Stomach smooth muscle (tissue), 2 donors: ENCODE measurements at regions not wholly inside any gene's neighbourhood (a gene's known extent, or its start where the extent isn't known, plus 50 kb on each side); places are given as distances from the start of the nearest gene placed in this dataset.

ENCODE experiments used
- H3K27ac ChIP-seq: one replicate; pipeline ENCODE4 v1.7.0; 2013; ENCODE audit warnings: mild to moderate bottlenecking, low read length, inconsistent platforms
- H3K27me3 ChIP-seq, 2 donors: one replicate each; pipeline ENCODE4 v1.7.0; 2013; ENCODE audit warnings: low read length in 2 of 2; ENCODE audit not compliant: insufficient read depth in 2 of 2, control insufficient read depth in 1 of 2
- H3K36me3 ChIP-seq, 2 donors: one replicate each; pipeline ENCODE4 v1.7.0; 2013; ENCODE audit warnings: low read length in 2 of 2; ENCODE audit not compliant: control insufficient read depth in 2 of 2, insufficient read depth in 2 of 2
- H3K4me1 ChIP-seq: one replicate; pipeline ENCODE4 v1.7.0; 2013; ENCODE audit warnings: low read length; ENCODE audit not compliant: control insufficient read depth, insufficient read depth
- H3K4me3 ChIP-seq, 2 donors: one replicate each; pipeline ENCODE4 v1.7.0; 2013; ENCODE audit warnings: low read length in 2 of 2
- H3K9ac ChIP-seq, 2 donors: one replicate each; pipeline ENCODE4 v1.7.0; 2013; ENCODE audit warnings: low read length in 2 of 2, mild to moderate bottlenecking in 1 of 2
- H3K9me3 ChIP-seq, 2 donors: one replicate each; pipeline ENCODE4 v1.7.0; 2013; ENCODE audit warnings: low read length in 2 of 2; ENCODE audit not compliant: control insufficient read depth in 2 of 2
- donor health status: healthy.
- donor health status: Pancreatic carcinoma.

- no peak overlapping the region for H3K27ac ChIP-seq
- H3K4me1 ChIP-seq = peaks cover 9% of the 10 kb centered on the region
Observed at GRCh38 chr9:13718539-13718938, 439.0 kb upstream of the MPDZ start.

DNA sequence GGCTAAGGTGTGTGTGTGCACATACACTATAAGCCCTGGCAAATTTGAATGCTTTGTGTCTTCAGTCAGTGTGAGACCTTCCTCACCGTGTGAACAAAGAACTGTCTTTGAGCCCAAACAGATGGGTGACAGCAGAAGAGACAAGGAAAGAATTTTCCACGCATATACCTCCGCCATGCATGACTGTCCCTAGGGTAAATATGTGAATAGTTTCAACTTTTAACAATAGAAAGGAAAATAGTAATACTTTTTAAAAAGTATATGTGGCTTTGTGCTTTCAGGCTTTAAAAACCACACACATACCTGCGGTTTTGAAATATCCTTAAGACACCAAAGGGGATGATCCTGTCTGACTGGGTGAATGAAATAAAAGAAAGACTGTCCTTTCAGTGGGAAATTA lies 438.6 kb upstream of the MPDZ start:
- H3K27me3 ChIP-seq = no peaks in the 10 kb centered on the region
- H3K4me1 ChIP-seq = peaks cover 9% of the 10 kb centered on the region
- H3K4me3 ChIP-seq = no peak overlapping the region
- H3K36me3 ChIP-seq = no peaks in the 10 kb centered on the region
- H3K27ac ChIP-seq = no peak overlapping the region
- H3K9ac ChIP-seq = no peak overlapping the region
- H3K9me3 ChIP-seq = no peaks in the 10 kb centered on the region

More at GRCh38 chr9:13718539-13718938, 439.0 kb upstream of the MPDZ start:
- Histone ChIP-seq H3K4me3 (no peak overlapping the region), H3K9ac (no peak overlapping the region), H3K27me3 (no peaks in the 10 kb centered on the region), H3K36me3 (no peaks in the 10 kb centered on the region), H3K9me3 (no peaks in the 10 kb centered on the region)

DNA sequence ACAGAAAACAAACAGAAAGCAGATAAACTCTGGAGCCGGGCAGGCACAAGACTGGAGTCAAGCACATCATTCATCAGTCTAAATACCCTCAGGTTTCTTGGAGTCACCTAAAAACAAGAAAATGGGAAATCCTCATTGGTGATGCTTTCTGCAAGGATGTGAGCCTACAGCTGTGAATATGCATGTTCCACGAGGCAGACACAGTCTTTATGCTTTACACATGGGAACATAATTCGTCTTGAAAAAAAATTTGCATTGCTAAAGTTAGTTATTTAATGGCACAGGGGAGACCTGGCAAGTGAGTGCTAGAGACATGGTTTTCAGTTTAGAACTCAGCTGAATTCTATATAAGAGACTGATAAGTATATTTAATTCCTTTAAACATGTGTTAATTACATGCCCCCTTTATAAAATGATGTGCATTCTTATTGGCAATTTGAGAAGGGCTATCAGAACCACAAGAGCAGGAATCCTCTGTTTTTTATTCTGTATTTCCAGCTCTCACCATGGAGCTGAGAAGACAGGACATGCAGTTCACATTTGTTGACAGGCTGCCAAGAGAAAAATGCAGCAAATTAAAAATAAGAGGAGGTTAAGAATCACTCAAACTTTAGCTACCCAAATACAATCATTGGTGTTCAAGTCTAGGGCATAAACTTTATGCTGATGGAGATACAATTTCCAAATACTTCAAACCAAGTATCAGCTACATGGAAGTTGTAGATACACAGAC lies 438.0 kb upstream of the MPDZ start:
- H3K4me3 ChIP-seq = no peak overlapping the region
- H3K4me1 ChIP-seq = peaks cover 9% of the 10 kb centered on the region

DNA sequence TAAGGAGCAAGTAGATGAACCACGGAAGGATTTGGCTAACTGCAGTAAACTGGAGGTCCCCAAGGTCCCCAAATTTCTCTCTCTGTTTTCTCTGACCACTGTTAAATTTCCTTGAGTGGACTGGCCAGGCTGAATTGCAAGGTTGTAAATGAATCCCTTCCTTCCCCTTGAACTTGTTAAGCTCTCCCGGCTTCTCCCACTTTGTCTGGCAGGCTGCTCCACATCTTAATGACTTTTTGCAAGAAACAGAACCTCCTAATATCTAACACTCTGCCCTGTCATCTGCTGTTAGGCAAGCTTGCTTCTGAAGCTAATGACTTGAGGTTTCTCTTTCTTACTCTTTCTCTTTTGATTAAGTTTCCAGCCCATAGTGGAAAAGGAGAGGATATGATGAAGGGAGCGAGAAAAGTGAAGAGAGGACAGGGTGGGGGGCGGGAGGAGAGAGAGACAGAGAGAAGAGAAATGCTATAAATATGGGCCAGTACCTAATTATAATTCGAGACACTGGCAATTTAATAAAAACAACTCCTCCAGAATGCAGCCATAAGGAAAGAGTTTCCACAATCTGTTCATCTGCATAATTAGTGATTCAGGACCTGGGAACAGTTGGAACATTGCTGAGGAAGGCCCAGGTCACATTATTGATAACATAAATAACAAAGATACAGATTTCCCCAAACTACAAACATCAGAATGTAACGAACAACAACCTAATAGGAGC lies 437.3 kb upstream of the MPDZ start:
- Histone ChIP-seq H3K4me1 (peaks cover 9% of the 10 kb centered on the region), H3K27me3 (no peaks in the 10 kb centered on the region), H3K9me3 (no peaks in the 10 kb centered on the region), H3K4me3 (no peak overlapping the region), H3K27ac (no peak overlapping the region), H3K9ac (no peak overlapping the region), H3K36me3 (no peaks in the 10 kb centered on the region)

More for the DNA sequence above, 438.0 kb upstream of the MPDZ start:
- Histone ChIP-seq H3K27ac (no peak overlapping the region), H3K36me3 (no peaks in the 10 kb centered on the region), H3K27me3 (no peaks in the 10 kb centered on the region), H3K9ac (no peak overlapping the region), H3K9me3 (no peaks in the 10 kb centered on the region)

- H3K9me3 ChIP-seq = no peaks in the 10 kb centered on the region
- no peaks in the 10 kb centered on the region for H3K27me3 ChIP-seq
- H3K36me3 ChIP-seq = no peaks in the 10 kb centered on the region
- no peak overlapping the region for H3K4me3 ChIP-seq
- no peak overlapping the region for H3K27ac ChIP-seq
- H3K9ac ChIP-seq = no peak overlapping the region
- peaks cover 9% of the 10 kb centered on the region for H3K4me1 ChIP-seq
Observed at GRCh38 chr9:13716090-13716489, 436.6 kb upstream of the MPDZ start.

DNA sequence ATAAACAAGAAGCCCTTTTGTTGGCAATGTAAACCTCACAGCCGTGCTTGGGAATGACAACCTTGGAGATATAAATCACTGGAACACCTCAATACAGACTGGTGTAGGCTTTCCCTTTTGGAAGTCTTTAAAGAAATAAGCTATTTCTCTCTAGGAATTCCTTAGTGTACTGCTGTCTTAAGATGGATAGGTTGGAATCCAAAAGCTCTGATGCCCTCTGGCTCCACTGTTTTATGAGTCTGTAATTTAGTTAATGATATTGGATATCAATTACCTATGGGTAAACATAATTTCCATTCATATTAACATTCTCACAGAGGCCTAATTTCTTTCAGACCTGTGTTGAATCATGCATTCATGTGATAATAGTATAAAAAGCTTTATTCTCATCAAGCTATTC lies 435.9 kb upstream of the MPDZ start:
- H3K4me1 ChIP-seq = peaks cover 9% of the 10 kb centered on the region
- no peak overlapping the region for H3K4me3 ChIP-seq
- no peaks in the 10 kb centered on the region for H3K27me3 ChIP-seq
- no peaks in the 10 kb centered on the region for H3K36me3 ChIP-seq
- H3K9me3 ChIP-seq = no peaks in the 10 kb centered on the region
- no peak overlapping the region for H3K9ac ChIP-seq
- H3K27ac ChIP-seq = no peak overlapping the region

GRCh38 chr9:13707612-13708576 lies 428.4 kb upstream of the MPDZ start:
- Histone ChIP-seq H3K36me3 (no peaks in the 10 kb centered on the region), H3K9ac (no peak overlapping the region), H3K27me3 (no peaks in the 10 kb centered on the region), H3K4me3 (no peak overlapping the region), H3K27ac (no peak overlapping the region), H3K9me3 (no peaks in the 10 kb centered on the region), H3K4me1 (no peaks in the 10 kb centered on the region)

DNA sequence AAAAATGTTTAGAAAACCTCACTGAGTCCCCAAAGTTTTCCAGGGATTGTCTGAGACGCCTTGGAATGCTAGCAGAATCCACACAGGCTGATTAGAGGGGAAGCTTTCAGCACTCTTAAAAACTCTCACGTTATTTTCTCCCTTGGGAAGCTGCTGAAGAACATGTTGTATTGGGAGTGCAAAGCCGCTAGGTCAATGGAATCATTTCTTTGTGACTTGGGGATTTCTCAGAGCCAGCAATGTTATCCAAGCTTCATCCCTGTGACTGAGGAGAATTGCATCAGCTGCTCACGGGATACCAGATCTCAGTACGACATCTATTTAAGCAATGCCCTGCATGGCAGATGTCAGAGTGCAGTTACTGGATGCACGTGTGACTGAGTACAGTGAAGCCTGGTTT lies 426.4 kb upstream of the MPDZ start:
- no peak overlapping the region for H3K9ac ChIP-seq

GRCh38 chr9:13705373-13705772 lies 425.9 kb upstream of the MPDZ start:
- Histone ChIP-seq H3K4me3 (no peak overlapping the region), H3K9me3 (no peaks in the 10 kb centered on the region), H3K9ac (no peak overlapping the region), H3K36me3 (no peaks in the 10 kb centered on the region), H3K27ac (no peak overlapping the region), H3K27me3 (no peaks in the 10 kb centered on the region), H3K4me1 (no peaks in the 10 kb centered on the region)

More for the DNA sequence above, 426.4 kb upstream of the MPDZ start:
- Histone ChIP-seq H3K9me3 (no peaks in the 10 kb centered on the region), H3K27me3 (no peaks in the 10 kb centered on the region), H3K4me1 (no peaks in the 10 kb centered on the region), H3K36me3 (no peaks in the 10 kb centered on the region), H3K4me3 (no peak overlapping the region), H3K27ac (no peak overlapping the region)

- peaks cover 0 to 2% of the 10 kb centered on the region in 2 donors for H3K9me3 ChIP-seq
- H3K9ac ChIP-seq = no peak overlapping the region
- no peak overlapping the region for H3K4me3 ChIP-seq
- no peaks in the 10 kb centered on the region for H3K4me1 ChIP-seq
- no peak overlapping the region for H3K27ac ChIP-seq
- no peaks in the 10 kb centered on the region for H3K36me3 ChIP-seq
- H3K27me3 ChIP-seq = no peaks in the 10 kb centered on the region
Observed at GRCh38 chr9:13690595-13690994, 411.1 kb upstream of the MPDZ start.
